ENCODE measurements at regions not wholly inside any gene's neighbourhood (a gene's known extent, or its start where the extent isn't known, plus 50 kb on each side); places are given as distances from the start of the nearest gene placed in this dataset.
"Not testable (repeated sequence)": the region's sequence is repeated elsewhere in the genome, so short reads cannot be mapped to it uniquely, and the experiment has no call there.

- DNase-seq (ENCODE audit: low read depth): no peak
Observed at GRCh38 chr7:48992816-48993215, 68.5 kb downstream of the CDC14C start.

- DNase-seq (ENCODE audit: low read depth): no peak
Observed at GRCh38 chr7:49001610-49002033, 77.3 kb downstream of the CDC14C start.

- no peak for DNase-seq (ENCODE audit: low read depth)
Observed at GRCh38 chr7:49010717-49011116, 86.4 kb downstream of the CDC14C start.

GRCh38 chr7:49014870-49015269, 90.5 kb downstream of the CDC14C start:
- no peak for DNase-seq (ENCODE audit: low read depth)

GRCh38 chr7:49020145-49020544, 95.8 kb downstream of the CDC14C start:
- no peak for DNase-seq (ENCODE audit: low read depth)

- DNase-seq (ENCODE audit: low read depth): no peak
Observed at GRCh38 chr7:49022448-49022847, 98.1 kb downstream of the CDC14C start.

GRCh38 chr7:49023345-49024328, 99.3 kb downstream of the CDC14C start:
- DNase-seq (ENCODE audit: low read depth): no peak

GRCh38 chr7:49030221-49030620, 105.9 kb downstream of the CDC14C start:
- DNase-seq (ENCODE audit: low read depth): no peak

- not testable (repeated sequence) for DNase-seq (ENCODE audit: low read depth)
Observed at GRCh38 chr7:49033140-49033539, 108.8 kb downstream of the CDC14C start.

- DNase-seq (ENCODE audit: low read depth): no peak
Observed at GRCh38 chr7:49037346-49038210, 113.2 kb downstream of the CDC14C start.

- DNase-seq (ENCODE audit: low read depth): no peak
Observed at GRCh38 chr7:49038821-49039358, 114.5 kb downstream of the CDC14C start.

- no peak for DNase-seq (ENCODE audit: low read depth)
Observed at GRCh38 chr7:49060743-49061142, 136.4 kb downstream of the CDC14C start.

GRCh38 chr7:49074538-49074937, 150.2 kb downstream of the CDC14C start:
- DNase-seq (ENCODE audit: low read depth): no peak

GRCh38 chr7:49080896-49081475, 156.6 kb downstream of the CDC14C start:
- no peak for DNase-seq (ENCODE audit: low read depth)

GRCh38 chr7:49088017-49088416, 163.7 kb downstream of the CDC14C start:
- no peak for DNase-seq (ENCODE audit: low read depth)

GRCh38 chr7:49089717-49090116, 165.4 kb downstream of the CDC14C start:
- DNase-seq (ENCODE audit: low read depth): no peak

GRCh38 chr7:49091089-49091488, 166.7 kb downstream of the CDC14C start:
- no peak for DNase-seq (ENCODE audit: low read depth)

- DNase-seq (ENCODE audit: low read depth): no peak
Observed at GRCh38 chr7:49091519-49091918, 167.2 kb downstream of the CDC14C start.

GRCh38 chr7:49093218-49093617, 168.9 kb downstream of the CDC14C start:
- no peak for DNase-seq (ENCODE audit: low read depth)

GRCh38 chr7:49094866-49095265, 170.5 kb downstream of the CDC14C start:
- DNase-seq (ENCODE audit: low read depth): no peak

- no peak for DNase-seq (ENCODE audit: low read depth)
Observed at GRCh38 chr7:49099587-49100326, 175.4 kb downstream of the CDC14C start.

Data from non-pigmented ciliary epithelial cell (primary cell).